HG03066 (cell line): ENCODE measurements at regions not wholly inside any gene's neighbourhood (a gene's known extent, or its start where the extent isn't known, plus 50 kb on each side); places are given as distances from the start of the nearest gene placed in this dataset.

Source experiments
- ATAC-seq: cut with Tn5 transposase; IDR thresholded peaks from one replicate; pipeline ENCODE4 v1.9.1; 2021; ENCODE audit warnings: low read depth; ENCODE audit not compliant: unreplicated experiment

DNA sequence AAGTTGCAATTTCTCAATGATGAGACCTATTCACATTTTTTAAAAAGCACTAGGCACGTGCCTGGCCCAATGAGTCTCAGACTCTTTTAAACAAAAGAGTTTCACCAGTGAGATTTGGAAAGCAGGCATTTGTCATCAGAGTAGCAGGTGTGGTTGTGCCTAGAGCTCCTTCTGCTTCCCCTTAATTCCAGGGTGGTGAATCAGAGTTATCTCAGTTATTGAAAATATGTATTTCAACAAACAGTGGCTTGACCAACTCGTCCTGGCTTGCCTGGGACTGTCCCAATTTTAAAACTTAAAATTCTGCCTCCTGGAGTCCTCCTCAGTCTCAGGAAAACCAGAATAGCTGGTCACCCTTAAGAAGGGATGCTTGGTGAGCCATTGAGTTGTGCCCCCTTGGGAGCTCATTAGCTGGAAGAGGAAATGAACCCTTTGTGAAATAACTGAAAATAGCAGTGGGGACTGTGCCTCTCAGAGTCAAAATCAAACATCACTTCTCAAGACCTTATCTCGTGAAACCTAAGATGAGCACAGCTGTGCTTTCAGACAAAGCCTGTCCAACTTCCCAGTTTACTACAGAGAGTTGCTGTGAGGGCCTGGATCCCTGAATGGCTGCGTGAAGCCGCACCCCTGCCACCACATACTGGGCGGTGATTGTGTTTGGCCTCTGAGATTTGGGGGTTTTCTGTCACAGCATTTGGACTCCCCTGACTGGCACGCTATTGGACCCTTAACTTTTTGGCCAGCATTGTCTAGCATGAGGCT is 116.3 kb downstream of the ANKRD60 start:
- no peak for ATAC-seq

GRCh38 chr20:58111310-58112016 is 117.0 kb downstream of the ANKRD60 start:
- ATAC-seq = no peak

GRCh38 chr20:58109918-58110635 is 118.4 kb downstream of the ANKRD60 start:
- ATAC-seq = no peak

GRCh38 chr20:58109126-58109880 is 119.2 kb downstream of the ANKRD60 start:
- no peak for ATAC-seq

DNA sequence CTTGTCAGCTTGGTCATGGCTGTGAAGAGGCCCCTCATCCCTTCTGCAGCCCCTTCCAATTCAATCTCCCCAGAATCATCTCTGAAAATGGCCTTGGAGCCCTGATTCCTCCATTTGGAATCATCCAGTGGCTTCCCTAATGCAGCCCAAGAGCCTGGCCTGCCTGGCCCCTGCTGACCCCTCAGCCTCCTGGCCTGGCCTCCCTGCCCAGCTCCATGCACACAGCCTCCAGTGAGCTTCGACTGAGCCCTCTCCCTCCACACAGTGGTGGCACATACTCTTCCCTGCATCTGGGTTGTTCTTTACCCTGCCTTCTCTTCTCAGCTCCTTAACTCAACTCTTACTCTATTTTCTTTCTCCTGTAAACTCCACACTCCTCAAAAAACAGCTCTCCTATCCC is 120.9 kb downstream of the ANKRD60 start:
- ATAC-seq = no peak

- ATAC-seq = no peak
Observed at GRCh38 chr20:58106143-58106750, 122.2 kb downstream of the ANKRD60 start.

- ATAC-seq = no peak
Observed at GRCh38 chr20:58103961-58104360, 124.5 kb downstream of the ANKRD60 start.

GRCh38 chr20:58103517-58103904 is 124.9 kb downstream of the ANKRD60 start:
- no peak for ATAC-seq

DNA sequence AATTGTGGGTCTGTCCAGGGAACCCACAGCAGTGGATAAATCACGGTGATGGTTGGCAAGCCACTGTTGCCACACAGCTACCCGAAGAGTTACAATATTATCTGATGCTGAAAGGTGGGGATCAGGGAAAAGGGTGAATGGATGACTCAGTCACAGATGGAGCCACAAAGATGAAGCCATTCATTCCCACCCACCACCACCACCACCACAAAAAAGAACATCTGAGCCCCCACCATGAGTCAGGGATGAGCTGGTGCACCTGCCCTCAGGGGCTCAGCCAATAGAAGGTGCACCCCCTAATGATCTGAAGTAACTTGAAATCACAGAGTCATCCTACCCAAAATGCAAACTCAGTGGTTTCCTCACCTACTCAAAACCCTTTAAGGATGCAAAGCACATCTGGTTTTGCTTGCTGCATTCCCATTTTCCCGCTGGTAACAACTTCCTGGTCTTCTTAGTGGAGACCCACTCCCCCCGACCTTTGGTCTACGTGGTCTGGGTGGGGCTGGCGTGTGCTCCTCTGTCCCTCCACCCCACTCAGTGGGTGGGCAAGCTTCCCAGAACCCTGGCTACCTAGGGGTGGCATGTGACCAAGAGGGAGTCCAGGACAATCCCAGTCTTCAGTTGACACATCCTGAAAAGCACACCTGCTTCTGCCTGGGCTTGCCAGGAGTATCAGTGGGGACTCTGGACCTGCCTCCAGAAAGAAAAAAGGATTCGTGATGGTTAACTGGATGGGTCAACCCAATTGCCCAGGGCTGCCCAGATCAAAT is 125.5 kb downstream of the ANKRD60 start:
- no peak for ATAC-seq

- no peak for ATAC-seq
Observed at GRCh38 chr20:58102261-58102660, 126.2 kb downstream of the ANKRD60 start.

GRCh38 chr20:58100731-58101356 is 127.6 kb downstream of the ANKRD60 start:
- ATAC-seq = no peak

DNA sequence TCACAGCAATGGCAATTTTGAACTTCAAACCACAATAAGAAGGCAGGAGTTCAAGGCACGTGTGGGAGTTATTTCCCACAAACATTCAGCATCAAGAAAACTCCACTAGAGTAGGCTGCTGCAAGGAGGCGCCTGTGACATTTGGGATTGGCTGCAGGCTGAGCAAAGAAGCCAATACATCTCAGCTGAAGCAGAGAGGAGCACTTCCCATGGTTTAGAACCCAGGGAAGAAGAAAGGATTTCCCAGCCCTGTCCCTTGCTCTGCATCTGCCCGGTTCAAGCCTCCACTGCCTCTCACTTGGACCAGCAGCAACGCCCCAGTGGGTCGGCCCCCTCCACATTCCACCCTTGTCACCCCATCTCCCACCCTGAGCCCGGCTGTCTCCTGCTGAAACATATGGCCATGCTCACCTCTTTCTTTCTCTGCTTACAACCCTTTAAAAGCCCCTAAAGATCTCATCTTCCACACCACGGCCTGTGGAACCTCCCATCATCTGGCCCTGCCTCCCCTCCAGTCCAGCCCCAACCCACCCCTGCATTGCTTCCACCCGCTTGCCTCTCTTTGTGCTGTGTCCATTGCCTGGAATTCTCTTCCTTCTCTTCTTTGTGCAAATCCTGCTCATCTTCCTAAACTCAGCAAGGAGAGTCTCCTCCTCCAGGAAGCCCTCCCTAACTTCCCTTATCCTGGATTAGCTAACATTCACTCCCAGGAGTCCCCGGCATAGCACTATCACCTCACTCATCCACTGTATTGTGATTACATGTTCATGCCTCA is 128.3 kb downstream of the ANKRD60 start:
- ATAC-seq = no peak

GRCh38 chr20:58099291-58099935 is 129.0 kb downstream of the ANKRD60 start:
- no peak for ATAC-seq

DNA sequence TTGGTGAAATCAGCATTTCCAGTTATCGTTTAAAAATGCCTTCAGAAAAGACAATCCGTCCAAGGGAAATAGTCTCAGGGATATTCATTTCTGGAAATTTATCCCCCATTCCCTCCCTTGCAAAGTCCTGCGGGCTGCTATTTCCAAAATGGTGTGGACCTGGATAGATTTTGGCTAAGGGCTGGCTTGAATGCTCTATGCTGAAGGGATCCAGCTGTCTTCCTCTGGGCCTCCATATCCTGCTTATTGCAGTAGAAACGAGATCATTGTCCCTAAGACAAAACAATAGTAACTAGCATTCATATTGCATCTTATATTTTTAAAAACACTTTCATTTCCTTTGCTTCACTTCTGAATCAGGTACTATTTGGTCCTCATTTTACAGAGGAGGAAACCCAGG is 129.9 kb downstream of the ANKRD60 start:
- no peak for ATAC-seq

GRCh38 chr20:58097943-58098342 is 130.5 kb downstream of the ANKRD60 start:
- no peak for ATAC-seq

DNA sequence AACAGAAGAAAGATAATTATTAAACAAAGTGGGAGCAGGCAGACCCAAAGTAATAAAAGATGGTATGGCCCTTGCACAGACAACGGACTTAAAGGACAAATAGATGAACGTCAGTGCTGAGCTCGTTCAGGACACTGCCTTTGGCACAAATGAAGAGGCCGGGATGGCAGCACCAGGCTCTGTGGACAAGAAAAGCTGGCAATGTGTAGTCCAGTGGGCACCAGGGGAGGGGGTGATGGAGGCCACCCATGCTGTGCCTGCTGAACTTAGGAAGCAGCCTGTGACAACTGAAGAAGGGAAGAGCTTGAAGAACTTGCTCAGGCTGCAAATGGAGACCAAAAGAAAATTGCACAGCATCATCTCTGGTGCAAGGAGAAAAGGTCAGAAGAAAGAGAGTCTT is 131.0 kb downstream of the ANKRD60 start:
- no peak for ATAC-seq

DNA sequence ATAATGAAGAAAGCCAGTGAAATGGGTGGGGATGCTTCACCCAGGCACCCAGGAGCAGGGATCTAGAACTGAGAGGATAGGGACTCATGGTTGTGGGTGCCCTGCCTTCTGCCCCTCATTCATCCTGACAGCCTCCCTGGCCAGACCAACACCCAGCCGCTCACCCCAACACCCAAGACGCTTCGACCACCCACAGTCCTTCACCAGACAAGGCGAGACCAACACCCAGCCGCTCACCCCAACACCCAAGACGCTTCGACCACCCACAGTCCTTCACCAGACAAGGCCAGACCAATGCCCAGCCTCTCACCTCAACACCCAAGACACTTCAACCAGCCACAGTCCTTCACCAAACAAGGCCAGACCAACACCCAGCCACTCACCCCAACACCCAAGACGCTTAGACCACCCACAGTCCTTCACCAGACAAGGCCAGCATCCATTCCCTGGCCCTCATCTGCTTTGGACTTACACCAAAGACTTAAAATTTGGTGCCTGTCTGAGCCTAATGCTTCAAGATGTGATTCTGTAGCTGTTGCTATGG is 131.5 kb downstream of the ANKRD60 start:
- ATAC-seq = no peak

DNA sequence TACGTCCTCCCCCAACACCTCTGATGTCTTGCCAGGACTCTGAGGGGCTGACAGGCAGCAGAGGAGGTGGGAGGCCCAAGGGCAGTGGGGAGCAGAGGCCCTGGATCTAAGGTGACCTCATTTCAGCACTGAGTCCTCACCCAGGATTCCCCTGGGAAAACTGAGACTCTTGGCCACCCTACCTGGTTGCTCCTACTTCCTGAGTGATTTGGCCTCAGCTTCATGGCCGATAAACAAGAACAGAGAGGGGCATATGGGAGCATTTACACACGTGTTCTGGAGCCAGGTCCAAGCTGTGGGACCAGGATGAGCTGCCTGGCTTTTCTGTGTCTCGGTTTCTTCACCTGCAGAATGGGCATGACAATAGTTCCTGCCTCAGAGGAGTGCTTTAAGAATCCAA is 133.8 kb downstream of the ANKRD60 start:
- ATAC-seq = no peak
